Rectal smooth muscle tissue (tissue), 1 donor: ENCODE measurements at regions not wholly inside any gene's neighbourhood (a gene's known extent, or its start where the extent isn't known, plus 50 kb on each side); places are given as distances from the start of the nearest gene placed in this dataset.
"Not testable (repeated sequence)": the region's sequence is repeated elsewhere in the genome, so short reads cannot be mapped to it uniquely, and the experiment has no call there.

Source experiments
- H3K27ac ChIP-seq: one replicate; pipeline ENCODE4 v1.7.0; 2013; ENCODE audit warnings: low read depth, low read length, inconsistent platforms
- H3K27me3 ChIP-seq: one replicate; pipeline ENCODE4 v1.7.0; 2013; ENCODE audit warnings: low read length; ENCODE audit not compliant: control insufficient read depth, insufficient read depth
- H3K36me3 ChIP-seq: one replicate; pipeline ENCODE4 v1.7.0; 2013; ENCODE audit warnings: low read length; ENCODE audit not compliant: control insufficient read depth, insufficient read depth
- H3K4me1 ChIP-seq: one replicate; pipeline ENCODE4 v1.7.0; 2013; ENCODE audit warnings: low read length; ENCODE audit not compliant: control insufficient read depth, insufficient read depth
- H3K4me3 ChIP-seq: one replicate; pipeline ENCODE4 v1.7.0; 2013; ENCODE audit warnings: low read length
- H3K9ac ChIP-seq: one replicate; pipeline ENCODE4 v1.7.0; 2013; ENCODE audit warnings: low read length

GRCh38 chr2:111622859-111623258, 261.1 kb downstream of the ANAPC1 start:
- Histone ChIP-seq H3K9ac (no peak overlapping the region), H3K27me3 (no peaks in the 10 kb centered on the region), H3K36me3 (no peaks in the 10 kb centered on the region), H3K4me1 (no peaks in the 10 kb centered on the region), H3K27ac (no peak overlapping the region), H3K4me3 (no peak overlapping the region)

GRCh38 chr2:111623380-111623779, 260.6 kb downstream of the ANAPC1 start:
- Histone ChIP-seq H3K27me3 (no peaks in the 10 kb centered on the region), H3K27ac (no peak overlapping the region), H3K4me1 (no peaks in the 10 kb centered on the region), H3K4me3 (no peak overlapping the region), H3K9ac (no peak overlapping the region), H3K36me3 (no peaks in the 10 kb centered on the region)

GRCh38 chr2:111624411-111625156, 259.4 kb downstream of the ANAPC1 start:
- Histone ChIP-seq H3K9ac (no peak overlapping the region), H3K27ac (no peak overlapping the region), H3K4me3 (no peak overlapping the region), H3K4me1 (no peaks in the 10 kb centered on the region), H3K36me3 (no peaks in the 10 kb centered on the region), H3K27me3 (no peaks in the 10 kb centered on the region)

- not testable (repeated sequence) for H3K36me3 ChIP-seq, H3K4me1 ChIP-seq, H3K4me3 ChIP-seq, H3K27me3 ChIP-seq, H3K9ac ChIP-seq, H3K27ac ChIP-seq
Measured at GRCh38 chr2:111625157-111625537, 258.8 kb downstream of the ANAPC1 start.

- Histone ChIP-seq H3K9ac (no peak overlapping the region), H3K27ac (no peak overlapping the region), H3K36me3 (no peaks in the 10 kb centered on the region), H3K27me3 (no peaks in the 10 kb centered on the region), H3K4me1 (no peaks in the 10 kb centered on the region), H3K4me3 (no peak overlapping the region)
Measured at GRCh38 chr2:111626037-111626864, 257.7 kb downstream of the ANAPC1 start.

GRCh38 chr2:111626865-111627163, 257.2 kb downstream of the ANAPC1 start:
- Histone ChIP-seq H3K4me1 (no peaks in the 10 kb centered on the region), H3K27me3 (no peaks in the 10 kb centered on the region), H3K36me3 (no peaks in the 10 kb centered on the region), H3K4me3 (no peak overlapping the region), H3K9ac (no peak overlapping the region), H3K27ac (no peak overlapping the region)

GRCh38 chr2:111627256-111627655, 256.7 kb downstream of the ANAPC1 start:
- no peaks in the 10 kb centered on the region for H3K36me3 ChIP-seq
- H3K27me3 ChIP-seq = no peaks in the 10 kb centered on the region
- no peak overlapping the region for H3K27ac ChIP-seq
- H3K4me1 ChIP-seq = no peaks in the 10 kb centered on the region
- H3K9ac ChIP-seq = no peak overlapping the region
- H3K4me3 ChIP-seq = no peak overlapping the region

GRCh38 chr2:111628221-111628620, 255.8 kb downstream of the ANAPC1 start:
- no peak overlapping the region for H3K9ac ChIP-seq
- H3K27me3 ChIP-seq = no peaks in the 10 kb centered on the region
- no peaks in the 10 kb centered on the region for H3K36me3 ChIP-seq
- H3K4me3 ChIP-seq = no peak overlapping the region
- H3K4me1 ChIP-seq = no peaks in the 10 kb centered on the region
- H3K27ac ChIP-seq = no peak overlapping the region

GRCh38 chr2:111629983-111630382, 254.0 kb downstream of the ANAPC1 start:
- Histone ChIP-seq H3K36me3 (no peaks in the 10 kb centered on the region), H3K4me1 (no peaks in the 10 kb centered on the region), H3K27me3 (no peaks in the 10 kb centered on the region), H3K4me3 (no peak overlapping the region), H3K27ac (no peak overlapping the region), H3K9ac (no peak overlapping the region)

- H3K36me3 ChIP-seq = no peaks in the 10 kb centered on the region
- no peak overlapping the region for H3K27ac ChIP-seq
- H3K4me3 ChIP-seq = no peak overlapping the region
- H3K27me3 ChIP-seq = no peaks in the 10 kb centered on the region
- H3K9ac ChIP-seq = no peak overlapping the region
- H3K4me1 ChIP-seq = no peaks in the 10 kb centered on the region
Measured at GRCh38 chr2:111632661-111633060, 251.3 kb downstream of the ANAPC1 start.

- Histone ChIP-seq H3K9ac (no peak overlapping the region), H3K27me3 (no peaks in the 10 kb centered on the region), H3K4me3 (no peak overlapping the region), H3K4me1 (no peaks in the 10 kb centered on the region), H3K27ac (no peak overlapping the region), H3K36me3 (no peaks in the 10 kb centered on the region)
Measured at GRCh38 chr2:111633189-111633588, 250.8 kb downstream of the ANAPC1 start.

- Histone ChIP-seq H3K27me3 (no peaks in the 10 kb centered on the region), H3K27ac (no peak overlapping the region)
Measured at GRCh38 chr2:111633643-111634042, 250.3 kb downstream of the ANAPC1 start.

More at GRCh38 chr2:111633643-111634042, 250.3 kb downstream of the ANAPC1 start:
- Histone ChIP-seq H3K4me1 (no peaks in the 10 kb centered on the region), H3K36me3 (no peaks in the 10 kb centered on the region), H3K4me3 (no peak overlapping the region), H3K9ac (no peak overlapping the region)
